ENCODE measurements at regions not wholly inside any gene's neighbourhood (a gene's known extent, or its start where the extent isn't known, plus 50 kb on each side); places are given as distances from the start of the nearest gene placed in this dataset.

DNA sequence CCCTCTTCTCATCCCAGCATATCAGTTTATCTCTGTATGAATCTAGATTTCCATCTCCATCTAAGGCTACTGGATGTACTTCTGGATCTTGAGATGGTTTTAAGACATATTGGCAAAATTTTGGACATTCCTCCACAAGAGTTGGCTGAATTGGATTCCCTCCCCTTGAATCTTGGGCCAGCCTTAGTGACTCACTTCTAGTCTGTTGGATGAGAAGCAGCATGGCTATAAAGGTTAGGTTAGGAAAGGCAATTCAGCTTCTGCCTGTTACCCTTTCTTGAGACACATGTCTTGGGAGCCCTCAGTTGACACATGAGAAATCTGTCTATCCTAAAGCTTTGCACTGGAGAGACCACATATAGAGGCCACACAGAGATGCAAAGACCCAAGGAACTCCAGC lies 73.0 kb upstream of the PGR start:
- Histone ChIP-seq H3K36me3 (ENCODE audit: insufficient read depth) (no peaks in the 10 kb centered on the region), H3K27ac (ENCODE audit: low read depth) (no peak overlapping the region), H3K27me3 (ENCODE audit: insufficient read depth) (no peaks in the 10 kb centered on the region), H3K79me2 (replicated peaks; ENCODE audit: insufficient read depth) (no peaks in the 10 kb centered on the region), H2AFZ (no peak overlapping the region), H4K20me1 (replicated peaks; ENCODE audit: insufficient read depth) (no peaks in the 10 kb centered on the region), H3K9me2 (ENCODE audit: insufficient read depth) (no peaks in the 10 kb centered on the region), H3K4me2 (no peak overlapping the region), H3K4me1 (ENCODE audit: insufficient read depth) (no peaks in the 10 kb centered on the region), H3K4me3 (no peak overlapping the region), H3F3A (replicated peaks; ENCODE audit: low read depth) (no peaks in the 10 kb centered on the region)
- peaks cover 24% of the 10 kb centered on the region; the same call in 2 of the 3 replicates for H3K9me3 Mint-ChIP-seq
- TF ChIP-seq, protein P1, sequence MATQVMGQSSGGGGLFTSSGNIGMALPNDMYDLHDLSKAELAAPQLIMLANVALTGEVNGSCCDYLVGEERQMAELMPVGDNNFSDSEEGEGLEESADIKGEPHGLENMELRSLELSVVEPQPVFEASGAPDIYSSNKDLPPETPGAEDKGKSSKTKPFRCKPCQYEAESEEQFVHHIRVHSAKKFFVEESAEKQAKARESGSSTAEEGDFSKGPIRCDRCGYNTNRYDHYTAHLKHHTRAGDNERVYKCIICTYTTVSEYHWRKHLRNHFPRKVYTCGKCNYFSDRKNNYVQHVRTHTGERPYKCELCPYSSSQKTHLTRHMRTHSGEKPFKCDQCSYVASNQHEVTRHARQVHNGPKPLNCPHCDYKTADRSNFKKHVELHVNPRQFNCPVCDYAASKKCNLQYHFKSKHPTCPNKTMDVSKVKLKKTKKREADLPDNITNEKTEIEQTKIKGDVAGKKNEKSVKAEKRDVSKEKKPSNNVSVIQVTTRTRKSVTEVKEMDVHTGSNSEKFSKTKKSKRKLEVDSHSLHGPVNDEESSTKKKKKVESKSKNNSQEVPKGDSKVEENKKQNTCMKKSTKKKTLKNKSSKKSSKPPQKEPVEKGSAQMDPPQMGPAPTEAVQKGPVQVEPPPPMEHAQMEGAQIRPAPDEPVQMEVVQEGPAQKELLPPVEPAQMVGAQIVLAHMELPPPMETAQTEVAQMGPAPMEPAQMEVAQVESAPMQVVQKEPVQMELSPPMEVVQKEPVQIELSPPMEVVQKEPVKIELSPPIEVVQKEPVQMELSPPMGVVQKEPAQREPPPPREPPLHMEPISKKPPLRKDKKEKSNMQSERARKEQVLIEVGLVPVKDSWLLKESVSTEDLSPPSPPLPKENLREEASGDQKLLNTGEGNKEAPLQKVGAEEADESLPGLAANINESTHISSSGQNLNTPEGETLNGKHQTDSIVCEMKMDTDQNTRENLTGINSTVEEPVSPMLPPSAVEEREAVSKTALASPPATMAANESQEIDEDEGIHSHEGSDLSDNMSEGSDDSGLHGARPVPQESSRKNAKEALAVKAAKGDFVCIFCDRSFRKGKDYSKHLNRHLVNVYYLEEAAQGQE (IDR thresholded peaks at IDR 0.05; ENCODE audit: unreplicated experiment), result no peak
- no peak for TF ChIP-seq JUNB (IDR thresholded peaks at IDR 0.05; ENCODE audit: unreplicated experiment)
- TF ChIP-seq ZNF114 (CRISPR knock-in tag; IDR thresholded peaks at IDR 0.05), result no peak
- TF ChIP-seq POLR2AphosphoS5 (IDR thresholded peaks at IDR 0.05; ENCODE audit: low read depth), result no peak
- no peak for TF ChIP-seq NANOG (IDR thresholded peaks at IDR 0.05; ENCODE audit: borderline replicate concordance)
- TF ChIP-seq, protein P2, sequence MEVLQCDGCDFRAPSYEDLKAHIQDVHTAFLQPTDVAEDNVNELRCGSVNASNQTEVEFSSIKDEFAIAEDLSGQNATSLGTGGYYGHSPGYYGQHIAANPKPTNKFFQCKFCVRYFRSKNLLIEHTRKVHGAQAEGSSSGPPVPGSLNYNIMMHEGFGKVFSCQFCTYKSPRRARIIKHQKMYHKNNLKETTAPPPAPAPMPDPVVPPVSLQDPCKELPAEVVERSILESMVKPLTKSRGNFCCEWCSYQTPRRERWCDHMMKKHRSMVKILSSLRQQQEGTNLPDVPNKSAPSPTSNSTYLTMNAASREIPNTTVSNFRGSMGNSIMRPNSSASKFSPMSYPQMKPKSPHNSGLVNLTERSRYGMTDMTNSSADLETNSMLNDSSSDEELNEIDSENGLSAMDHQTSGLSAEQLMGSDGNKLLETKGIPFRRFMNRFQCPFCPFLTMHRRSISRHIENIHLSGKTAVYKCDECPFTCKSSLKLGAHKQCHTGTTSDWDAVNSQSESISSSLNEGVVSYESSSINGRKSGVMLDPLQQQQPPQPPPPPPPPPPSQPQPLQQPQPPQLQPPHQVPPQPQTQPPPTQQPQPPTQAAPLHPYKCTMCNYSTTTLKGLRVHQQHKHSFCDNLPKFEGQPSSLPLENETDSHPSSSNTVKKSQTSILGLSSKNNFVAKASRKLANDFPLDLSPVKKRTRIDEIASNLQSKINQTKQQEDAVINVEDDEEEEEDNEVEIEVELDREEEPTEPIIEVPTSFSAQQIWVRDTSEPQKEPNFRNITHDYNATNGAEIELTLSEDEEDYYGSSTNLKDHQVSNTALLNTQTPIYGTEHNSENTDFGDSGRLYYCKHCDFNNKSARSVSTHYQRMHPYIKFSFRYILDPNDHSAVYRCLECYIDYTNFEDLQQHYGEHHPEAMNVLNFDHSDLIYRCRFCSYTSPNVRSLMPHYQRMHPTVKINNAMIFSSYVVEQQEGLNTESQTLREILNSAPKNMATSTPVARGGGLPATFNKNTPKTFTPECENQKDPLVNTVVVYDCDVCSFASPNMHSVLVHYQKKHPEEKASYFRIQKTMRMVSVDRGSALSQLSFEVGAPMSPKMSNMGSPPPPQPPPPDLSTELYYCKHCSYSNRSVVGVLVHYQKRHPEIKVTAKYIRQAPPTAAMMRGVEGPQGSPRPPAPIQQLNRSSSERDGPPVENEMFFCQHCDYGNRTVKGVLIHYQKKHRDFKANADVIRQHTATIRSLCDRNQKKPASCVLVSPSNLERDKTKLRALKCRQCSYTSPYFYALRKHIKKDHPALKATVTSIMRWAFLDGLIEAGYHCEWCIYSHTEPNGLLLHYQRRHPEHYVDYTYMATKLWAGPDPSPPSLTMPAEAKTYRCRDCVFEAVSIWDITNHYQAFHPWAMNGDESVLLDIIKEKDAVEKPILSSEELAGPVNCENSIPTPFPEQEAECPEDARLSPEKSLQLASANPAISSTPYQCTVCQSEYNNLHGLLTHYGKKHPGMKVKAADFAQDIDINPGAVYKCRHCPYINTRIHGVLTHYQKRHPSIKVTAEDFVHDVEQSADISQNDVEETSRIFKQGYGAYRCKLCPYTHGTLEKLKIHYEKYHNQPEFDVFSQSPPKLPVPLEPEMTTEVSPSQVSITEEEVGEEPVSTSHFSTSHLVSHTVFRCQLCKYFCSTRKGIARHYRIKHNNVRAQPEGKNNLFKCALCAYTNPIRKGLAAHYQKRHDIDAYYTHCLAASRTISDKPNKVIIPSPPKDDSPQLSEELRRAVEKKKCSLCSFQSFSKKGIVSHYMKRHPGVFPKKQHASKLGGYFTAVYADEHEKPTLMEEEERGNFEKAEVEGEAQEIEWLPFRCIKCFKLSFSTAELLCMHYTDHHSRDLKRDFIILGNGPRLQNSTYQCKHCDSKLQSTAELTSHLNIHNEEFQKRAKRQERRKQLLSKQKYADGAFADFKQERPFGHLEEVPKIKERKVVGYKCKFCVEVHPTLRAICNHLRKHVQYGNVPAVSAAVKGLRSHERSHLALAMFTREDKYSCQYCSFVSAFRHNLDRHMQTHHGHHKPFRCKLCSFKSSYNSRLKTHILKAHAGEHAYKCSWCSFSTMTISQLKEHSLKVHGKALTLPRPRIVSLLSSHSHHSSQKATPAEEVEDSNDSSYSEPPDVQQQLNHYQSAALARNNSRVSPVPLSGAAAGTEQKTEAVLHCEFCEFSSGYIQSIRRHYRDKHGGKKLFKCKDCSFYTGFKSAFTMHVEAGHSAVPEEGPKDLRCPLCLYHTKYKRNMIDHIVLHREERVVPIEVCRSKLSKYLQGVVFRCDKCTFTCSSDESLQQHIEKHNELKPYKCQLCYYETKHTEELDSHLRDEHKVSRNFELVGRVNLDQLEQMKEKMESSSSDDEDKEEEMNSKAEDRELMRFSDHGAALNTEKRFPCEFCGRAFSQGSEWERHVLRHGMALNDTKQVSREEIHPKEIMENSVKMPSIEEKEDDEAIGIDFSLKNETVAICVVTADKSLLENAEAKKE (CRISPR knock-in tag; IDR thresholded peaks at IDR 0.05), result no peak
- no peaks in the 10 kb centered on the region for H3K36me3 Mint-ChIP-seq (ENCODE audit: low read depth)
- no peak for ATAC-seq
- DNase-seq (ENCODE audit: low spot score), result no peak
- H3K27ac Mint-ChIP-seq, result no peak overlapping the region
- no peak overlapping the region for H3K4me3 Mint-ChIP-seq
- no peaks in the 10 kb centered on the region for H3K27me3 Mint-ChIP-seq (ENCODE audit: insufficient read depth, low read depth, poor library complexity)
- no peaks in the 10 kb centered on the region for H3K4me1 Mint-ChIP-seq

All from GM23338 (cell line).